Muscle layer of duodenum (tissue), 2 donors: ENCODE measurements at regions not wholly inside any gene's neighbourhood (a gene's known extent, or its start where the extent isn't known, plus 50 kb on each side); places are given as distances from the start of the nearest gene placed in this dataset.
A peak's percentile ranks its signal among the peaks of the same experiment; 100 is the strongest.
"Not testable (repeated sequence)": the region's sequence is repeated elsewhere in the genome, so short reads cannot be mapped to it uniquely, and the experiment has no call there.

Experiments used
- H3K27ac ChIP-seq: one replicate; pipeline ENCODE4 v1.7.0; 2013; ENCODE audit warnings: mild to moderate bottlenecking, low read length
- H3K27me3 ChIP-seq: one replicate; pipeline ENCODE4 v1.7.0; 2013; ENCODE audit warnings: low read depth, mild to moderate bottlenecking, control low read depth, low read length
- H3K36me3 ChIP-seq, 2 donors: one replicate each; pipeline ENCODE4 v1.7.0; 2013; ENCODE audit warnings: low read length in 2 of 2, control low read depth in 1 of 2, mild to moderate bottlenecking in 1 of 2; ENCODE audit not compliant: insufficient read depth in 2 of 2, control insufficient read depth in 1 of 2
- H3K4me1 ChIP-seq, 2 donors: one replicate each; pipeline ENCODE4 v1.7.0; 2013; ENCODE audit warnings: low read length in 2 of 2, mild to moderate bottlenecking in 2 of 2, control low read depth in 1 of 2, moderate library complexity in 1 of 2; ENCODE audit not compliant: insufficient read depth in 2 of 2, control insufficient read depth in 1 of 2
- H3K4me3 ChIP-seq, 2 donors: one replicate each; pipeline ENCODE4 v1.7.0; 2013; ENCODE audit warnings: low read length in 2 of 2, low read depth in 1 of 2, mild to moderate bottlenecking in 1 of 2
- H3K9me3 ChIP-seq, 2 donors: one replicate each; pipeline ENCODE4 v1.7.0; 2013; ENCODE audit warnings: low read length in 2 of 2, control low read depth in 1 of 2, mild to moderate bottlenecking in 1 of 2; ENCODE audit not compliant: control insufficient read depth in 1 of 2
- donor health status: healthy.

DNA sequence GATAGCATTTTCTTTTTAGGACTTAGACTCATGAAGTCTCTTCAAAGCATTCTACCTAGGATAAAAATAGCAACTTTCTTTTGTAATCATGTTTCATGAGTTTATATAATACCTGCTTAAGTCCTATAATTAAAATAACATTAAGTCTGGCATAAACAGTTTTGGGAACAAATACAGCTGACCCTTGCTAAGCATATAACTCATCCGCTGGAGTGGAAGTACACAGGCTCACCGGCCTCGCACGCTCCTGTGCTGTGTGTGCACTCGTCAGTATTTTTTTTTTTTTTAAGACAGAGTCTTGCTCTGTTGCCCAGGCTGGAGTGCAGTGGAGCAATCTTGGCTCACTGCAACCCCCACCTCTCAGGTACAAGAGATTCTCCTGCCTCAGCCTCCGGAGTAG, 221.8 kb downstream of the ADAMTS15 start:
- no peaks in the 10 kb centered on the region for H3K36me3 ChIP-seq
- peak overlapping the region; percentile 0 for H3K27ac ChIP-seq
- peaks cover 6 to 22% of the 10 kb centered on the region in 2 donors for H3K4me1 ChIP-seq
- no peaks in the 10 kb centered on the region for H3K9me3 ChIP-seq
- no peak overlapping the region for H3K4me3 ChIP-seq
- no peaks in the 10 kb centered on the region for H3K27me3 ChIP-seq

- peaks cover 14 to 31% of the 10 kb centered on the region in 2 donors for H3K4me1 ChIP-seq
- H3K4me3 ChIP-seq: peak overlapping the region in 1 of 2 donors; percentile 30
- peak overlapping the region; percentile 81 for H3K27ac ChIP-seq
- no peaks in the 10 kb centered on the region for H3K27me3 ChIP-seq
- H3K36me3 ChIP-seq: no peaks in the 10 kb centered on the region
- H3K9me3 ChIP-seq: no peaks in the 10 kb centered on the region
Measured at GRCh38 chr11:130671801-130672700, 223.6 kb downstream of the ADAMTS15 start.

DNA sequence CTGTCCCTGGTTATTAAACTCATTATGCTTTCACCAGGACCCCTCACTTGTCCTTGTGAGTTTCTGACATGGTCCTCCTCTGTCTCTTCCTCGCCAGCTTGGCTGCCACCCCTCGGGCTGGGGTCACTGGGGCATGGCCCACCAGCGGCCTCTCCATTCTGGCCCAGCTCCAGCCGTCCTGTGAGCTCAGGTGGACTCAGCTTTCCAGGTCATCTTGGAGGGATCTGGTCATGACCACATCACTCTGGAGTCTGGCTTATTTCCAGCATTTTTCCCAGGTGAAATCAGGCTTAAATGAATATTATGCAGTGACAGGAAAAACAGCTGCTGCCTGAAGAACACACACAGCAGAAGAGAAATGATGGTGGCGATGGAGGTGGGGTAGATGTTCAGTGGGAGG, 224.5 kb downstream of the ADAMTS15 start:
- peak overlapping the region; percentile 81 for H3K27ac ChIP-seq
- H3K4me1 ChIP-seq: peaks cover 14 to 31% of the 10 kb centered on the region in 2 donors
- H3K36me3 ChIP-seq: no peaks in the 10 kb centered on the region
- H3K9me3 ChIP-seq: no peaks in the 10 kb centered on the region
- H3K4me3 ChIP-seq: no peak overlapping the region
- H3K27me3 ChIP-seq: no peaks in the 10 kb centered on the region

GRCh38 chr11:130673698-130674097, 225.3 kb downstream of the ADAMTS15 start:
- H3K27ac ChIP-seq: peak overlapping the region; percentile 81
- H3K9me3 ChIP-seq: peaks cover 0 to 5% of the 10 kb centered on the region in 2 donors
- peaks cover 14 to 31% of the 10 kb centered on the region in 2 donors for H3K4me1 ChIP-seq
- no peaks in the 10 kb centered on the region for H3K27me3 ChIP-seq
- no peaks in the 10 kb centered on the region for H3K36me3 ChIP-seq
- no peak overlapping the region for H3K4me3 ChIP-seq

- H3K4me1 ChIP-seq: peaks cover 14 to 31% of the 10 kb centered on the region in 2 donors
- peak overlapping the region; percentile 78 for H3K27ac ChIP-seq
Measured at GRCh38 chr11:130674686-130675308, 226.4 kb downstream of the ADAMTS15 start.

DNA sequence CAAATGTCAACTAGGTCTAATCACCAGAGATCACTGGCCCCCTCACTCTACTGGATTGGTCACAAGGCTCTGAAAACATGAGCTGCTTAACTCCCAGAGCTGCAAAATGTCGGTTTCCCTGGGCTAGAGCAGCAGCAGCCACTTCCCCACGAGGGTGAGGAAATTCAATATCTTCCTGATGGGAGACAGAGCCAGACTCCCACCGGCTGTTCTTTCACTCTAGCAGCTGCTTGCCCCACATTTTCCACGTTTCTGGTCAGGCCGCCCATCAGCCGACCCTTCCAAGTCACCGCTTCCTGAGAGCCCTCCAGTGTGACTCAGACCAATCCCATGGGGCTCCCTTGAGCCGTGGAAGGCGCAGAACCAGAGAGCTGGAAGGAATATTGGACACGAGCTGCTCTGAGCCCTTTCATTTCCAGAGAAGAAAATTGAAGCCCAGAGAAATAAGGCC, 227.0 kb downstream of the ADAMTS15 start:
- Histone ChIP-seq H3K4me3 (no peak overlapping the region), H3K36me3 (no peaks in the 10 kb centered on the region), H3K9me3 (peaks cover 9 to 13% of the 10 kb centered on the region in 2 donors), H3K4me1 (peaks cover 14 to 31% of the 10 kb centered on the region in 2 donors), H3K27ac (peak overlapping the region; percentile 78), H3K27me3 (no peaks in the 10 kb centered on the region)

More at GRCh38 chr11:130674686-130675308, 226.4 kb downstream of the ADAMTS15 start:
- Histone ChIP-seq H3K36me3 (no peaks in the 10 kb centered on the region), H3K27me3 (no peaks in the 10 kb centered on the region), H3K4me3 (no peak overlapping the region), H3K9me3 (peaks cover 9 to 13% of the 10 kb centered on the region in 2 donors)

DNA sequence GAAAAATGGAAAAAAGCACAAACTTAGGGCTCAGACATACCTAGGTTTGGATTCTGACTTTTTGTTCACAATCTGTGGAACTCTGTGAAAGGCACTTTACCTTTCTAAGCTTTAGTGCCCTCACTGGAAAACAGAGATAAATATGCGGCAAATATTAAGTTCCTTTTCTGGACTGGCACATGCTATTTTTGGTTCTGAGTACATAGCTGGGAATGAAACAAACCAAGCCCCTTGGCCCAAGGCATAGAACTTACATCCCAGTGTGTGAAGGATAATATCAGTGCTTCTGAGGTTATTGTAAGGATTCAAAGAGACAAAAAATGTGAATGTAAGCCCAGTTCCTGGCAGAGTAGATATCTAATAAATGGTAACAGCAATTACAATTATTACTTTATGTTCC, 227.5 kb downstream of the ADAMTS15 start:
- Histone ChIP-seq H3K36me3 (no peaks in the 10 kb centered on the region), H3K27me3 (no peaks in the 10 kb centered on the region), H3K27ac (peak overlapping the region; percentile 78), H3K4me3 (no peak overlapping the region), H3K9me3 (peaks cover 9 to 13% of the 10 kb centered on the region in 2 donors), H3K4me1 (peaks cover 14 to 27% of the 10 kb centered on the region in 2 donors)

GRCh38 chr11:130677486-130678153, 229.2 kb downstream of the ADAMTS15 start:
- Histone ChIP-seq H3K4me3 (no peak overlapping the region), H3K27me3 (no peaks in the 10 kb centered on the region), H3K9me3 (peaks cover 13 to 14% of the 10 kb centered on the region in 2 donors), H3K36me3 (no peaks in the 10 kb centered on the region), H3K4me1 (peaks cover 8 to 14% of the 10 kb centered on the region in 2 donors), H3K27ac (peak overlapping the region; percentile 78)

GRCh38 chr11:130679247-130679646, 230.8 kb downstream of the ADAMTS15 start:
- H3K9me3 ChIP-seq: peaks cover 13 to 14% of the 10 kb centered on the region in 2 donors
- no peaks in the 10 kb centered on the region for H3K36me3 ChIP-seq
- peak overlapping the region in 1 of 2 donors; percentile 15 for H3K4me3 ChIP-seq
- H3K27ac ChIP-seq: no peak overlapping the region
- peaks cover 8 to 9% of the 10 kb centered on the region in 2 donors for H3K4me1 ChIP-seq
- no peaks in the 10 kb centered on the region for H3K27me3 ChIP-seq

GRCh38 chr11:130682471-130682870, 233.8 kb downstream of the SNX19 start:
- peaks cover 13 to 14% of the 10 kb centered on the region in 2 donors for H3K9me3 ChIP-seq
- H3K27me3 ChIP-seq, H3K36me3 ChIP-seq, H3K4me3 ChIP-seq, H3K4me1 ChIP-seq, H3K27ac ChIP-seq: not testable (repeated sequence)
